Adrenal gland (tissue), 9 donors: ENCODE measurements at regions not wholly inside any gene's neighbourhood (a gene's known extent, or its start where the extent isn't known, plus 50 kb on each side); places are given as distances from the start of the nearest gene placed in this dataset.
"Not testable (repeated sequence)": the region's sequence is repeated elsewhere in the genome, so short reads cannot be mapped to it uniquely, and the experiment has no call there.

Source experiments
- DNase-seq, 7 donors: peaks; one replicate each; pipeline ENCODE4 v3.0.0-alpha.2; 2019 to 2020
- H3K27ac ChIP-seq, 5 donors: fragments of 200-600 bp; sonication (generic) in 4 of 5; 1 replicate in 3 of 5; 2 replicates in 2 of 5; pipeline versions ENCODE4 v1.5.1 to v1.8.0; 2016 to 2020; ENCODE audit warnings: mild to moderate bottlenecking in 1 of 5
- H3K27me3 ChIP-seq: fragments of 200-600 bp; 2 replicates; pipeline ENCODE4 v1.8.0; 2021
- H3K36me3 ChIP-seq, 2 donors: fragments of 200-600 bp; replicated peaks in 1 of 2; 1 replicate in 1 of 2; 2 replicates in 1 of 2; pipeline versions ENCODE4 v1.5.1 to v1.8.0; 2018 to 2022
- H3K4me1 ChIP-seq, 2 donors: fragments of 200-600 bp; replicated peaks in 1 of 2; 1 replicate in 1 of 2; 2 replicates in 1 of 2; pipeline versions ENCODE4 v1.5.1 to v1.8.0; 2018 to 2021
- H3K4me3 ChIP-seq, 4 donors: fragments of 200-600 bp; sonication (generic) in 3 of 4; one replicate each; pipeline ENCODE4 v1.5.1; 2016 to 2018
- H3K9me3 ChIP-seq, 3 donors: fragments of 200-600 bp; sonication (generic) in 1 of 3; replicated peaks in 1 of 3; 1 replicate in 2 of 3; 2 replicates in 1 of 3; pipeline versions ENCODE4 v1.5.1 to v1.8.0; 2016 to 2021
- CTCF ChIP-seq, 6 experiments: fragments of 450-650 bp in 4 of 6; fragments of 200-600 bp in 2 of 6; sonication (generic) in 1 of 6; IDR thresholded peaks; 1 replicate in 5 of 6; 2 replicates in 1 of 6; pipeline versions ENCODE4 v1.5.1 to v1.8.0; 2016 to 2021; ENCODE audit warnings: antibody characterized with exemption in 6 of 6, mild to moderate bottlenecking in 2 of 6, moderate library complexity in 1 of 6
- POLR2A ChIP-seq, 2 donors: fragments of 450-650 bp; IDR thresholded peaks; one replicate each; pipeline ENCODE4 v1.6.1; 2017; ENCODE audit warnings: antibody characterized with exemption in 2 of 2, mild to moderate bottlenecking in 2 of 2, moderate library complexity in 1 of 2
- WGBS, 4 donors: extraction: QIAGEN DNeasy Blood & Tissue Kit in 2 of 4; methylation state at CpG; one replicate each; pipeline versions ENCODE4 v1.1.5 to v1.1.7; 2013 to 2017; 5-methylcytosine and 5-hydroxymethylcytosine counted together
- intact Hi-C, 2 donors: fragments of 100-400 bp; cut with DNase I; formaldehyde crosslinking; loops; one replicate each; pipeline versions ENCODE4 v1.14.1 to v1.15.0; 2022 to 2023
- donor health status: healthy with polysubstance abuse.
- donor health status: Bipolar disorder and iron deficiency.
- donor health status: DM: yes; HTN: yes; CAD: no.
- donor health status: DM: no; HTN: no; CAD: no.
- donor health status: DM: no; HTN: no; CAD: no.

GRCh38 chr13:86909318-86909717 lies 761.9 kb upstream of the SLITRK5 start:
- Histone ChIP-seq H3K27me3 (no peaks in the 10 kb centered on the region), H3K27ac (no peak overlapping the region), H3K36me3 (no peaks in the 10 kb centered on the region), H3K4me1 (no peaks in the 10 kb centered on the region), H3K4me3 (no peak overlapping the region), H3K9me3 (no peaks in the 10 kb centered on the region)
- intact Hi-C loops: no loop called here
- DNase-seq: no peak
- 74 to 88% (median 82%) methylated on average over 6 of the region's 6 CpGs for WGBS, 4 donors
- TF ChIP-seq CTCF (IDR thresholded peaks at IDR 0.05) (no peak), POLR2A (IDR thresholded peaks at IDR 0.05) (no peak)

GRCh38 chr13:86914757-86915156 lies 756.4 kb upstream of the SLITRK5 start:
- no peak for DNase-seq

DNA sequence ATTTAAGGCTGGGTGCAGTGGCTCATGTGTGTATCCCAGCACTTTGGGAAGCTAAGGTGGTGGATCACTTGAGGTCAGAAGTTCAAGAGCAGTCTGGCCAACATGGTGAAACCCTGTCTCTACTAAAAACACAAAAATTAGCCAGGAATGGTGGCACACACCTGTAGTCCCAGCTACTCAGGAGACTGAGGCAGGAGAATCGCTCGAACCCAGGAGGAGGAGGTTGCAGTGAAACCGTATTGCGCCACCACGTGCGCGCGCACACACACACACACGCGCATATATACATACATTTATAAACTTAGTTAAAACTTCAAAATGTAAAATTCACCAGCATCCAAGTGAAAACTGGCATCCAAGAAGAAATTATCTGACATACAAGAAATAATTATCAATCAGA lies 753.7 kb upstream of the SLITRK5 start:
- H3K4me1 ChIP-seq, H3K4me3 ChIP-seq, H3K27ac ChIP-seq, H3K9me3 ChIP-seq, H3K27me3 ChIP-seq, H3K36me3 ChIP-seq, intact Hi-C loops, DNase-seq: not testable (repeated sequence)
- WGBS, 4 donors: 92 to 98% (median 96%) methylated on average over 10 of the region's 10 CpGs

More at GRCh38 chr13:86914757-86915156, 756.4 kb upstream of the SLITRK5 start:
- intact Hi-C loops: no loop called here
- Histone ChIP-seq H3K27ac (no peak overlapping the region), H3K36me3 (no peaks in the 10 kb centered on the region), H3K27me3 (no peaks in the 10 kb centered on the region), H3K4me1 (no peaks in the 10 kb centered on the region), H3K9me3 (no peaks in the 10 kb centered on the region), H3K4me3 (no peak overlapping the region)
- no peak for TF ChIP-seq POLR2A (IDR thresholded peaks at IDR 0.05)
- TF ChIP-seq CTCF (IDR thresholded peaks at IDR 0.05): no peak
- WGBS, 4 donors: 82 to 92% (median 84%) methylated on average over 5 of the region's 5 CpGs

- Histone ChIP-seq H3K27me3 (no peaks in the 10 kb centered on the region), H3K4me3 (no peak overlapping the region), H3K4me1 (no peaks in the 10 kb centered on the region), H3K36me3 (no peaks in the 10 kb centered on the region), H3K27ac (no peak overlapping the region), H3K9me3 (no peaks in the 10 kb centered on the region)
- no peak for TF ChIP-seq CTCF (IDR thresholded peaks at IDR 0.05)
- no peak for TF ChIP-seq POLR2A (IDR thresholded peaks at IDR 0.05)
- intact Hi-C loops: no loop called here
- no peak for DNase-seq
- WGBS, 4 donors: 25 to 75% (median 59%) methylated on average over 2 of the region's 2 CpGs
Observed at GRCh38 chr13:86918682-86919081, 752.5 kb upstream of the SLITRK5 start.

DNA sequence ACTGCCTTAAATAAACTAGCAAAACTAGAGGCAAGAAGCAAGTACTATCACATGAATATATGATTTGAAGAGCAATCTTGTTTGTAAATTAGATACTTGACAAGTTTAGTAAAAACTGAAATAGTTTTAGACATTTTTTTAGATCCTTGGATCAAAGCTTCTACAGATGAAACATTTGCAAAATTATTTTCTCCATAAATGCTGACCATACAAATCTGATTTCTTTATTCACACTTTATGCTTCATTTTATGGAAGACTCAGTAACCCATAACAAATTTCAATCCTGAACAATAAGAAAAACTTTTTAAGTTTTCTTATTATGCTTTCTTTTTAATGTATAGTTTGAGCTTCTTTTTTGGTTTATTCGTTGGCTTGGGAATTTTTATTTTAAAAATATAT lies 750.2 kb upstream of the SLITRK5 start:
- Histone ChIP-seq H3K36me3 (no peaks in the 10 kb centered on the region), H3K9me3 (no peaks in the 10 kb centered on the region), H3K4me3 (no peak overlapping the region), H3K4me1 (no peaks in the 10 kb centered on the region), H3K27ac (no peak overlapping the region), H3K27me3 (no peaks in the 10 kb centered on the region)
- no peak for DNase-seq
- intact Hi-C loops: no loop called here
- TF ChIP-seq POLR2A (IDR thresholded peaks at IDR 0.05) (no peak), CTCF (IDR thresholded peaks at IDR 0.05) (no peak)
- WGBS, 4 donors: 80 to 87% (median 84%) methylated on average over 1 of the region's 1 CpG
